ENCODE measurements at regions not wholly inside any gene's neighbourhood (a gene's known extent, or its start where the extent isn't known, plus 50 kb on each side); places are given as distances from the start of the nearest gene placed in this dataset.

GRCh38 chr3:174377684-174378083 is 481.4 kb upstream of the NAALADL2 start:
- TF ChIP-seq SUZ12 (IDR thresholded peaks at IDR 0.05; ENCODE audit: extremely low read depth, insufficient read depth, insufficient read length): no peak
- TF ChIP-seq ZNF274 (IDR thresholded peaks at IDR 0.05; ENCODE audit: low read depth, low read length): no peak
- no peak for TF ChIP-seq YY1 (IDR thresholded peaks at IDR 0.05; ENCODE audit: insufficient read depth, insufficient read length)

Data from NT2/D1 (cell line).